Colonic mucosa (tissue), 4 donors: ENCODE measurements at regions not wholly inside any gene's neighbourhood (a gene's known extent, or its start where the extent isn't known, plus 50 kb on each side); places are given as distances from the start of the nearest gene placed in this dataset.
"Not testable (repeated sequence)": the region's sequence is repeated elsewhere in the genome, so short reads cannot be mapped to it uniquely, and the experiment has no call there.

ENCODE experiments used
- DNase-seq: peaks from one replicate; pipeline ENCODE4 v3.0.0-alpha.2; 2020
- H3K27ac ChIP-seq: fragments of 200-600 bp; one replicate; pipeline ENCODE4 v1.8.0; 2021
- H3K27me3 ChIP-seq: fragments of 200-600 bp; one replicate; pipeline ENCODE4 v1.8.0; 2021
- H3K36me3 ChIP-seq: fragments of 200-600 bp; one replicate; pipeline ENCODE4 v1.8.0; 2021
- H3K4me1 ChIP-seq: fragments of 200-600 bp; one replicate; pipeline ENCODE4 v1.8.0; 2021; ENCODE audit warnings: mild to moderate bottlenecking
- H3K4me3 ChIP-seq: fragments of 200-600 bp; one replicate; pipeline ENCODE4 v1.8.0; 2021
- H3K9ac ChIP-seq, 2 donors: one replicate each; pipeline ENCODE4 v1.7.0; 2013; ENCODE audit warnings: control low read depth in 2 of 2, low read depth in 2 of 2, low read length in 2 of 2
- H3K9me3 ChIP-seq: fragments of 200-600 bp; one replicate; pipeline ENCODE4 v1.8.0; 2021
- CTCF ChIP-seq: fragments of 200-600 bp; IDR thresholded peaks from one replicate; pipeline ENCODE4 v1.8.0; 2022; ENCODE audit warnings: antibody characterized with exemption, mild to moderate bottlenecking
- intact Hi-C: fragments of 100-400 bp; cut with DNase I; formaldehyde crosslinking; loops from one replicate; pipeline ENCODE4 v1.14.1; 2022
- donor health status: healthy.
- donor health status: DM: no; HTN: no; CAD: no.
- donor health status: DM: no; HTN: no; CAD: no.

DNA sequence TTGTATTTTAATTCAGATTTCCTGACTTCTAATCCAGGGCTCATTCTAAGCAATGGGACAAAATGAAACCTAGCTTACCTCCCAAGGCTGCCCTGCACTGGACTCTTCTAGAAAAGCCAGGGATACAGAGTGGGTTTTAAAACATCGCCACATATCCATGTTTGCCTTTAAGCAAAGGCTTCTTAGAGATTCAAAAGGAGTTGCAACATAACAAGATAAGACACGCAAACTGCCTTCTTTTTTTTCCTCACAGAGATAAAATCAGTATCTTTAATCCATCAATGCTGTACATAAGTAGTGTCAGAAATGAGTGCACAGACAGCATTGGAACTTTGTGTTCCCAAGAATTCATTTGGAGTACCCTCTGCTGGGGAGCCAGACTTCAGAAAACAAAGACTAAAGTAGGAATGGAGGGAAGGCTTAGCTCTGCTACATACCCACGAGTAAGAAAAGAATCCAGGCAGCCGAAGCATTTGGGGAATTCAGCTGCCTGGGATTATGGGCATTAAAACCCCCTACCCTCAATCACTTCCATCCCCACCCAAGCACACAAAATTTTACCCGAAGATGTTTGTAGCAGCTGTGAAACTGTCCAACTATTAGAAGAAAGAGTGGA is 427.8 kb downstream of the ARL4A start:
- DNase-seq, result no peak
- TF ChIP-seq CTCF, result no peak
- Histone ChIP-seq H3K9me3 (no peaks in the 10 kb centered on the region), H3K36me3 (no peaks in the 10 kb centered on the region), H3K9ac (no peak overlapping the region), H3K27me3 (no peaks in the 10 kb centered on the region), H3K4me1 (no peaks in the 10 kb centered on the region), H3K27ac (no peak overlapping the region), H3K4me3 (no peak overlapping the region)
- intact Hi-C loops, result loop anchor here (5.0 kb wide), 1 partner anchor 428 kb away; the partner anchor contains the start of gene ARL4A

- Histone ChIP-seq H3K36me3 (no peaks in the 10 kb centered on the region), H3K27ac (no peak overlapping the region), H3K4me3 (no peak overlapping the region), H3K4me1 (no peaks in the 10 kb centered on the region), H3K9me3 (no peaks in the 10 kb centered on the region), H3K27me3 (no peaks in the 10 kb centered on the region), H3K9ac (no peak overlapping the region)
- TF ChIP-seq CTCF, result no peak
- intact Hi-C loops, result loop anchor here (5.0 kb wide), 1 partner anchor 429 kb away; the partner anchor contains the start of gene ARL4A
- no peak for DNase-seq
These were observed 428.4 kb downstream of the ARL4A start for GRCh38 chr7:13115855-13116254.

GRCh38 chr7:13117103-13117502 is 429.7 kb downstream of the ARL4A start:
- Histone ChIP-seq H3K9ac (no peak overlapping the region), H3K27ac (no peak overlapping the region), H3K9me3 (no peaks in the 10 kb centered on the region), H3K4me3 (no peak overlapping the region), H3K27me3 (no peaks in the 10 kb centered on the region), H3K4me1 (no peaks in the 10 kb centered on the region), H3K36me3 (no peaks in the 10 kb centered on the region)
- DNase-seq, result no peak
- intact Hi-C loops, result loop anchor here (5.0 kb wide), 1 partner anchor 430 kb away; the partner anchor contains the start of gene ARL4A
- peak; percentile 31 for TF ChIP-seq CTCF

GRCh38 chr7:13117592-13117991 is 430.2 kb downstream of the ARL4A start:
- Histone ChIP-seq H3K4me1 (no peaks in the 10 kb centered on the region), H3K27me3 (no peaks in the 10 kb centered on the region), H3K36me3 (no peaks in the 10 kb centered on the region), H3K27ac (no peak overlapping the region), H3K9me3 (no peaks in the 10 kb centered on the region), H3K9ac (no peak overlapping the region), H3K4me3 (no peak overlapping the region)
- TF ChIP-seq CTCF, result no peak
- no peak for DNase-seq
- intact Hi-C loops, result loop anchor here (5.0 kb wide), 1 partner anchor 430 kb away; the partner anchor contains the start of gene ARL4A

GRCh38 chr7:13124629-13125028 is 437.2 kb downstream of the ARL4A start:
- intact Hi-C loops, H3K27me3 ChIP-seq, H3K4me1 ChIP-seq: not testable (repeated sequence)

GRCh38 chr7:13126347-13126746 is 438.9 kb downstream of the ARL4A start:
- H3K4me3 ChIP-seq, result no peak overlapping the region
- H3K36me3 ChIP-seq, result no peaks in the 10 kb centered on the region
- no peak overlapping the region for H3K27ac ChIP-seq
- DNase-seq, result no peak
- H3K9ac ChIP-seq, result no peak overlapping the region
- no peaks in the 10 kb centered on the region for H3K4me1 ChIP-seq
- H3K9me3 ChIP-seq, result no peaks in the 10 kb centered on the region
- TF ChIP-seq CTCF, result no peak
- H3K27me3 ChIP-seq, result no peaks in the 10 kb centered on the region
- intact Hi-C loops, result no loop called here

More at GRCh38 chr7:13124629-13125028, 437.2 kb downstream of the ARL4A start:
- DNase-seq, H3K4me3 ChIP-seq, H3K9me3 ChIP-seq, H3K27ac ChIP-seq, H3K36me3 ChIP-seq, H3K9ac ChIP-seq: not testable (repeated sequence)
